Stimulated activated CD8-positive, alpha-beta memory T cell treated with anti-CD3 and anti-CD28 coated beads, Interleukin-4, amount 100 ng/mL, for 1 hour (primary cell): ENCODE measurements at regions not wholly inside any gene's neighbourhood (a gene's known extent, or its start where the extent isn't known, plus 50 kb on each side); places are given as distances from the start of the nearest gene placed in this dataset.
"Not testable (repeated sequence)": the region's sequence is repeated elsewhere in the genome, so short reads cannot be mapped to it uniquely, and the experiment has no call there.

ENCODE experiments used
- DNase-seq, 2 donors: peaks; one replicate each; pipeline ENCODE4 v3.0.0-alpha.2; 2020; ENCODE audit warnings: low read depth in 2 of 2, low spot score in 1 of 2

- DNase-seq = no peak
Observed at GRCh38 chr2:171266102-171266501, 105.4 kb upstream of the TLK1 start.

- DNase-seq = not testable (repeated sequence)
Observed at GRCh38 chr2:171261529-171261928, 100.8 kb upstream of the TLK1 start.

- DNase-seq = no peak
Observed at GRCh38 chr2:171260471-171261424, 100.1 kb upstream of the TLK1 start.

- no peak for DNase-seq
Observed at GRCh38 chr2:171254666-171255065, 94.0 kb upstream of the TLK1 start.

GRCh38 chr2:171253900-171254650 is 93.4 kb upstream of the TLK1 start:
- DNase-seq = no peak

GRCh38 chr2:171253279-171253678 is 92.6 kb upstream of the TLK1 start:
- DNase-seq = no peak

- DNase-seq = no peak
Observed at GRCh38 chr2:171249689-171250088, 89.0 kb upstream of the TLK1 start.

GRCh38 chr2:171247741-171248662 is 87.3 kb upstream of the TLK1 start:
- DNase-seq = no peak

GRCh38 chr2:171244970-171245782 is 84.5 kb upstream of the TLK1 start:
- DNase-seq = no peak

GRCh38 chr2:171244466-171244969 is 83.8 kb upstream of the TLK1 start:
- DNase-seq = no peak

GRCh38 chr2:171241771-171242170 is 81.1 kb upstream of the TLK1 start:
- no peak for DNase-seq

- no peak for DNase-seq
Observed at GRCh38 chr2:171238946-171239345, 78.3 kb upstream of the TLK1 start.

- DNase-seq = no peak
Observed at GRCh38 chr2:171237751-171238505, 77.2 kb upstream of the TLK1 start.

GRCh38 chr2:171235262-171235881 is 74.7 kb upstream of the TLK1 start:
- DNase-seq = no peak

- DNase-seq = no peak
Observed at GRCh38 chr2:171230176-171230575, 69.5 kb upstream of the TLK1 start.

GRCh38 chr2:171228826-171229225 is 68.1 kb upstream of the TLK1 start:
- no peak for DNase-seq

- DNase-seq = no peak
Observed at GRCh38 chr2:171227066-171227782, 66.5 kb upstream of the TLK1 start.

- no peak for DNase-seq
Observed at GRCh38 chr2:171226461-171226860, 65.8 kb upstream of the TLK1 start.
